Psoas muscle (tissue), 7 donors: ENCODE measurements at regions not wholly inside any gene's neighbourhood (a gene's known extent, or its start where the extent isn't known, plus 50 kb on each side); places are given as distances from the start of the nearest gene placed in this dataset.

ENCODE experiments used
- ATAC-seq, 4 donors: fragments of 200-7000 bp; cut with Tn5 transposase; one replicate each; pipeline ENCODE4 v1.9.1; 2020; ENCODE audit warnings: moderate library complexity in 3 of 4, mild to moderate bottlenecking in 2 of 4
- DNase-seq, 2 donors: peaks; one replicate each; pipeline ENCODE4 v3.0.0-alpha.2; 2020
- H3K27ac ChIP-seq: fragments of 200-600 bp; one replicate; pipeline ENCODE4 v1.8.0; 2022
- H3K27me3 ChIP-seq, 3 donors: fragments of 200-600 bp in 1 of 3; one replicate each; pipeline versions ENCODE4 v1.6.1 to v1.8.0; 2013 to 2022; ENCODE audit warnings: low read length in 2 of 3, mild to moderate bottlenecking in 2 of 3, moderate library complexity in 1 of 3; ENCODE audit not compliant: insufficient read depth in 3 of 3
- H3K36me3 ChIP-seq, 2 donors: fragments of 200-600 bp in 1 of 2; one replicate each; pipeline versions ENCODE4 v1.6.1 to v1.8.0; 2013 to 2022; ENCODE audit warnings: low read depth in 1 of 2, mild to moderate bottlenecking in 1 of 2, moderate library complexity in 1 of 2; ENCODE audit not compliant: insufficient read depth in 1 of 2
- H3K4me1 ChIP-seq: fragments of 200-600 bp; one replicate; pipeline ENCODE4 v1.8.0; 2022
- H3K4me3 ChIP-seq: fragments of 200-600 bp; one replicate; pipeline ENCODE4 v1.8.0; 2022; ENCODE audit warnings: mild to moderate bottlenecking
- H3K9me3 ChIP-seq: fragments of 200-600 bp; one replicate; pipeline ENCODE4 v1.8.0; 2022
- CTCF ChIP-seq: fragments of 200-600 bp; IDR thresholded peaks from one replicate; pipeline ENCODE4 v1.8.0; 2022; ENCODE audit warnings: antibody characterized with exemption
- WGBS, 3 donors: extraction: QIAGEN DNeasy Blood & Tissue Kit; methylation state at CpG; one replicate each; pipeline versions ENCODE4 v1.1.6 to v1.1.7; 2013; 5-methylcytosine and 5-hydroxymethylcytosine counted together
- intact Hi-C, 2 donors: fragments of 100-400 bp; cut with DNase I; formaldehyde crosslinking; loops; one replicate each; pipeline versions ENCODE4 v1.11.0 to v1.14.2; 2022
- donor health status: healthy with polysubstance abuse.
- donor health status: DM: no; HTN: no; CAD: no; lungs with moderate emphysema.
- donor health status: Bipolar disorder and iron deficiency.
- donor health status: healthy.
- donor health status: DM: yes; HTN: yes; CAD: no.
- donor health status: DM: no; HTN: no; CAD: no.
- donor health status: DM: yes; HTN: yes; CAD: no.

- ATAC-seq = no peak
- no peak for DNase-seq
- Histone ChIP-seq H3K4me3 (no peak overlapping the region), H3K27me3 (peaks cover 0 to 4% (median 0%) of the 10 kb centered on the region in 3 donors), H3K27ac (no peak overlapping the region), H3K36me3 (no peaks in the 10 kb centered on the region), H3K4me1 (no peaks in the 10 kb centered on the region), H3K9me3 (no peaks in the 10 kb centered on the region)
- intact Hi-C loops = no loop called here
- TF ChIP-seq CTCF = no peak
- 86 to 91% (median 87%) methylated on average over 2 of the region's 2 CpGs for WGBS, 3 donors
Measured at GRCh38 chr14:88987516-88987915, 163.1 kb downstream of the TTC8 start.

- DNase-seq = no peak
- WGBS, 3 donors = 83 to 88% (median 84%) methylated on average over 1 of the region's 1 CpG
- intact Hi-C loops = no loop called here
Measured at GRCh38 chr14:88989911-88990310, 165.5 kb downstream of the TTC8 start.

GRCh38 chr14:88990856-88991255, 166.4 kb downstream of the TTC8 start:
- no peak for ATAC-seq
- no peak for TF ChIP-seq CTCF
- intact Hi-C loops = no loop called here
- no peaks in the 10 kb centered on the region for H3K4me1 ChIP-seq
- 74 to 83% (median 78%) methylated on average over 1 of the region's 1 CpG for WGBS, 3 donors
- H3K27ac ChIP-seq = no peak overlapping the region
- peaks cover 0 to 2% (median 0%) of the 10 kb centered on the region in 3 donors for H3K27me3 ChIP-seq
- no peak overlapping the region for H3K4me3 ChIP-seq
- no peak for DNase-seq
- no peaks in the 10 kb centered on the region for H3K9me3 ChIP-seq
- no peaks in the 10 kb centered on the region for H3K36me3 ChIP-seq

More at GRCh38 chr14:88989911-88990310, 165.5 kb downstream of the TTC8 start:
- Histone ChIP-seq H3K27me3 (peaks cover 0 to 2% (median 0%) of the 10 kb centered on the region in 3 donors), H3K27ac (no peak overlapping the region), H3K4me3 (no peak overlapping the region), H3K9me3 (no peaks in the 10 kb centered on the region), H3K36me3 (no peaks in the 10 kb centered on the region), H3K4me1 (no peaks in the 10 kb centered on the region)
- TF ChIP-seq CTCF = no peak
- no peak for ATAC-seq

DNA sequence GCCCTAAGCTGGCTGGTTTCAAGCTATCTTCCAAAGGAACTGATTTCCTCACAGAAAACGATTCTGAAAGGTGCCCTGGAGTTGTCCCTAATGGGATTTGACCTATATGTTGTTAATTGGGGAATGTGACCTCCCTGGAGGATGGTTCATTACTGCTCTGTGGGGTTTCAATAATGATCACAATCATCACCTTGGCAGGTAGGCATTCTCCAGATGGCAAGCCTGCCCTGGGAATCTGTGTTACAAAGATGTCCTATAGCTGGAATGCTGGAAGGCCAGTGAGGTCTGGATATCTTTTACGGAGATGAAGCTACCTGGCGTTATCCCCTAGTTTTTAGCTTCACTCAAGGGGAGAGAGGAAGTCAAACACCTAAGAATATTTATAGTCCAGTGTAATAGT, 167.6 kb downstream of the TTC8 start:
- intact Hi-C loops = no loop called here
- peaks cover 0 to 2% (median 0%) of the 10 kb centered on the region in 3 donors for H3K27me3 ChIP-seq
- 61 to 72% (median 62%) methylated on average over 3 of the region's 3 CpGs for WGBS, 3 donors
- no peak for DNase-seq
- no peak for ATAC-seq
- TF ChIP-seq CTCF = no peak
- no peaks in the 10 kb centered on the region for H3K36me3 ChIP-seq
- H3K27ac ChIP-seq = no peak overlapping the region
- H3K9me3 ChIP-seq = no peaks in the 10 kb centered on the region
- H3K4me1 ChIP-seq = no peaks in the 10 kb centered on the region
- no peak overlapping the region for H3K4me3 ChIP-seq

- no peak overlapping the region for H3K27ac ChIP-seq
- H3K27me3 ChIP-seq = no peaks in the 10 kb centered on the region
- no peak for TF ChIP-seq CTCF
- H3K4me1 ChIP-seq = no peaks in the 10 kb centered on the region
- no peak overlapping the region for H3K4me3 ChIP-seq
- no peaks in the 10 kb centered on the region for H3K9me3 ChIP-seq
- intact Hi-C loops = no loop called here
- 76 to 84% (median 81%) methylated on average over 2 of the region's 2 CpGs for WGBS, 3 donors
- ATAC-seq = no peak
- DNase-seq = no peak
- H3K36me3 ChIP-seq = no peaks in the 10 kb centered on the region
Measured at GRCh38 chr14:88993946-88994345, 169.5 kb downstream of the TTC8 start.
